GM21367 (cell line): ENCODE measurements at regions not wholly inside any gene's neighbourhood (a gene's known extent, or its start where the extent isn't known, plus 50 kb on each side); places are given as distances from the start of the nearest gene placed in this dataset.
"Not testable (repeated sequence)": the region's sequence is repeated elsewhere in the genome, so short reads cannot be mapped to it uniquely, and the experiment has no call there.

Experiments used
- ATAC-seq: cut with Tn5 transposase; IDR thresholded peaks from one replicate; pipeline ENCODE4 v1.9.1; 2021; ENCODE audit not compliant: unreplicated experiment

DNA sequence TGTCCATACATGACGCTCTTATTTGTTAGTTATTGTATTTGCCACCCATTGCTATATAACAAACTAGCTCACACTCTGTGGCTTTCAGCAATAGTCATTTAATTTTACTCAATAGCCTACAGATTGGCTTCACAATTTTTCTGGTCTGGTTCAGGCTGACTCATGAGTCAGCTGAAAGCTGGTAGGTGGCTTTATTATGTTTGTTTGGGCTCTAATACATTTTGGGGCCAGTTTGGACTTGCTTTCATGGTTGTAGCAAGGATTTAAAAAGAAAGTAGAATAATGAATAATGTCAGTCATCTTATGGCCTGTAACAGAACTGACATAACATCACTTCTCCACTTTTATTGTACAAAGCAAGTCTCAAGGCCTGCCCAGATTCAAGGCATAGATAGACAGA, 338.7 kb downstream of the LRRIQ3 start:
- no peak for ATAC-seq

DNA sequence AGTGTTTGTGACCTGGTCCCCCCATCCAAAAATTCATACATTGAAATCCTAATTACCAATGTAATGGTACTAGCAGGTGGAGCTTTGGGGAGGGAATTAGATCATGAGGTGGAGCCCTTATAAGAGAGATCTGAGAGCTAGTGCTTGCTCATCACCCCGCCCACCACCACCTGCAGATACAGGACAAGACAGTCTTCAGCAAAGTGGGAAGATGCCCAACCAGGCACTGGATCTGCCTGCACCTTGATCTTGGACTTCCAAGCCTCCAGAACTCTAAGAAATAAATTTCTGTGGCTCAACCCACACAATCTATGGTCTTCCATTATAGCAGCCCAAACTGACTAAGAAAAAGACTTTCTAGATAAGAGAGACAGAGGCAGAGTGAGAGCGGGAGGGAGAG, 343.4 kb downstream of the LRRIQ3 start:
- no peak for ATAC-seq

DNA sequence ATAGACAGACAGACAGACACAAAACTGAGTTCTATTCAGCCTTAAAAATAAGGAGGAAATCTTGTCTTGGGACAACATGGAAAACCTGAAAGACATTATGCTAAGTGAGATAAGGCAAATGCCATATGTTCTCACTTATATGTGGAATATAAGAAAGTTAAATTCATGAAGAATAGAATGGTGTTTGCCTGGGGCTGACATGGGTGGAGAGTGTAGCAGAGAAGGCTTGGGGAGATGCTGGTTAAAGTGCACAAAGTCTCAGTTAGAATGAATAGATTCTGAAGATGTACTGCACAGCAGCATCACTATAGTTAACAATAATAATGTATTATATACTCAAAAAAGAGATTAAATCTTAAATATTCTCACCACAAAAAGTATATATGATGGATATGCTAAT, 355.5 kb downstream of the LRRIQ3 start:
- ATAC-seq = no peak

DNA sequence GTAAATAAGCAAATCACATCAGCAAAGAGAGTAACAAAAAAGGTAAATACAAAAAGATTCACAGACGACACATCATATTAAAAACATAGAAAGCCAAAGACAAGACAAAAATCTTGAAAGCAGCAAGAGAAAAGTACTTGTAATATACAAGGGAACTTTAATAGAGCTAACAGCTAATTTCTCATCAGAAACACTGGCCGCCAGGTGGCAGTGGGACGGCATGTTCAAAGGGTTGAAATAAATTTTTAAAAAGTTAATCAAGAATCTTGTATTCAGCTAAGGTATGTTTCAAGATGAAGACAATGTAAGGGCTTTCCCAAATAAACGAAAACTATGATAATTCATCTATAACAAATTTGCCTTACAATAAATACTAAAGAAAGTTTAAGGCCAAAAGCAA, 358.1 kb downstream of the LRRIQ3 start:
- no peak for ATAC-seq

DNA sequence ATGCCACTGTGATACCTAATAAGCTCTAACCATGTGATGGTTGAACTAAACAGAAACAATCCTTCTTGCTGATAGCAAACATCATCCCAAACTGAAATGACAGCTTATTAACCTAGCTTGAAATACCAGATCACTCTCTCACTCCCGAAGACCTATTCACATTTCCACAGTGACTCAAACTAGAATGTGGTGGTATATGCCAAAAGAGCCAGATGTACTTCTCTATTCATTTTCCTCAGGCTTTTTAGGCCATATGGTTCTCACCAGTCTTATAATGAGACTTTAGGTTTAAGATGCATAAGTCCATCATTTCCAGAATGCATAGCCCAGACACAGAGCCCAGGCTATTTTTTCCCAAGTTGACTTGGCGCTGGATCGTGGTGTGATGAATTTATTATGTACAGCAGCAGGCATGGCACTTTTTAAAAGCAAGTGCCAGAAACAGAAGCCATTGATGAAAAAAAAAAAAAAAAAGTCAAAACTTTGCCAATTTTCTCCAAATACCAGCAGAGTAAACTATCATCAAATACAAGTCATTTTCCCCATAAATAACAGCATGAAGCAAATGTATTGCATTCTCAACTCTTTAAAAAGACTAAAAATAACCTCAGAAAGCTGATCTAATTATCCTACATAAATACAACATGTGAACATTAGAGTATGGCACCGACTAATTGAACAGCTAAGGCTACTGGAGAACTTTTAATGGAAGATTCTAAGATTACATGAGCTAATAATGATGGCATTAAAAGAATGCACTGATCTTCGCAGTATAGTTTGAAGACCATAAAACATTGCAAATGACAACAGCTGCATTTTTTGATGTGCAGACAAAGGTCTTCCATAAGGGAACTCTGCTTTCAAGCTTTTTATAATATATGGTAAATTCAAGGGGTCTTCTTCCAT, 365.4 kb downstream of the LRRIQ3 start:
- no peak for ATAC-seq

DNA sequence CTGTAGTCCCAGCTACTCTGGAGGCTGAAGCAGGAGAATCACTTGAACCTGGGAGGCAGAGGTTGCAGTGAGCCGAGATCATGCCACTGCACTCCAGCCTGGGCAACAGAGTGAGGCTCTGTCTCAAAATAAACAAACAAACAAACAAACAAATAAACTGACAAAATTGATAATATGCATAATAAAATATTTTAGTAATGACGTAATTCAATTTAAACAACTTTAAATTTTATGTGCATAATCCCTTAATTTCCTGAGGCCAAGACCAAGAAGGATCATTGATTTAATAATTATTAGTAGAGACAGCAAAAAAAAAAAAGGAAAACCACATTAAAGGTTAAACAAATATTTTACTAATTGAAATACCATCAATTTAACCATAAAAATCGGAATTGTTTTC, 370.7 kb downstream of the LRRIQ3 start:
- ATAC-seq = not testable (repeated sequence)

DNA sequence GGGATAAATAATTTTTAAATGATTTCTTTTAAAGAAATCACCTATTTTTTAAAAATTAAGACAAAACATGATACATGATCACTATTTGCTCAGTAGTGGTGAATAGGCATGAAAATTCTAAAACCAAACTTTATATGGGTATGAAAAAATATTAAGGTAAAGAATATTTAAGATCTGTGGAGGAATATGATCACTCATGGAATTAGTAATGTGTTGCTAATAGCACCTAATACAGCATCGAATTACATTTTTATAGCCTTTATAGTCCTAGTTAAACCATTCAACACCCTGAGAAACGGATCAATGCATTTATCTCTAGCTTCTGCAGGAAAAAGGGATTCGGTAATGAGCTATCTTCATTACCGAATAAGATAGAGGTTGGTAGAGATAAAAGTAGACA, 373.9 kb downstream of the LRRIQ3 start:
- no peak for ATAC-seq

DNA sequence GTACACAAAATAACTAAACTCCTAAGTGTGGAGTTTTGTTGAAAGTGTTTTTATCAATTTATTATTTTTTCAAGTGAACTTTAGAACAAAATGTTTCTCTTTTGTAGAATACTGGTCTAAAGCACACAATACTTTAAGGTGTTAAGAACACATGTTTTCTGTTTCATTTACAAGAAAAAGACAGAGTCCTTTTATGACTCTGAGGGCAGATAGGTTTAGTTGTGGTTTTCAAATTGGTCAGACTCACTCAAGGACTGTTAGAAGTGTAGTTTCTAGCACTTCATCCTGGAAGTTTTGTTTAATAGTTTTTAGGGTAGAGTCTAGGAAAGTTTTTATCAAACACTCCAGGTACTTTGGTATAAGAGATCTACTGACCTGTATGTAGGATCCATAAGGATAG, 376.5 kb downstream of the LRRIQ3 start:
- peak; percentile 82 for ATAC-seq

DNA sequence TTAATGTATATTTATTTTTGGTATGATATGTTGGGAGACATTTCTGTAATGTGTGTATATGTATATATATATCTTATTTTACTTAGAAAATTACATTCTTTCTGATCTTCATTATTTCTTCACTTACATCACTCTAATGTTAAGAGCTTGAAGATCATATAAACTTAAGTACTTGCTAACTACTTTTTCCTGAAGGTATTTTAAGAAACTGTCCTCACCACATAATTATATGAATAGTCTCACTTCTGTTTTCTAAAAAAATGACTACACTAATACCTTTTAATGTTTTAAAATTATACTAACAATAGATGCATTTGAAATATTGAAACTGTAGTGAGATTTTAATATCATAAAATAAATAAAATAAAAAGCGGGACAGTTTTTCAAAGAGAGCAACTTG, 377.1 kb downstream of the LRRIQ3 start:
- no peak for ATAC-seq

DNA sequence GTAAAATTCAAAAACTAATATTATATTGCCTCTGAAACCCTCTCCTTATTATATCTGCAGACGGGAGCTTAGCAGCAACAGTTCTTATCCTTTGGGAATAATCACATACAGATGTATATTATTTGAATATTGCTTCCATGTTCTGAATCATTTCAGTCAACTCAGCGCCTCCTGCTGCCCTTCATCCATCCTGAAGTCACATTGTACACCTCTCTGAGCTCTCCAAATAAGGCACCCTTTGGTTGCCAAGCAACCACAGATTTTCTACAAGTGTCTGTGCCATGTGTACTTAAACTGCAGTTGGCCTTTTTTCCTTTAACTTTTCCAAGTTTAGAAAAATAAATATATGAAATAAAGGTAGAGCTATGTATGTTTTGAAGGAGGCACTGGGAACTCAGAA, 384.3 kb downstream of the LRRIQ3 start:
- ATAC-seq = no peak

DNA sequence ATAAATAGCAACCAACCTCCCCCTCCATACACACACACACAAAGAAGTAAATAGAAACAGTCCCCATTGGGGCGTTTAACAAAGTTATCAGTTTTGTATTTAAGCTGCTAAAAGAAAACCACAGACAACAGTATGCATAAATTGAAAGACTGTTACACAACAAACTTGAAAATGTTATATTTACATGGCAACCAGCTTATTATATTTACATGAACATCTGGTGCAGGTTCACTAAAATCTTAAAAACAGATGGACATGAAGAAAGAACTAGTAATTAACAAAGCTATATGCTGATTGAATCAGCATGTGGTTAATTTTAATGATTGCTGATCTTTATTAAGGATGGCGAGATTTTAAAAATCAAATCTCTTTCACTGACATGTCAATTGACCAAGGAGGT, 384.7 kb downstream of the LRRIQ3 start:
- ATAC-seq = no peak

DNA sequence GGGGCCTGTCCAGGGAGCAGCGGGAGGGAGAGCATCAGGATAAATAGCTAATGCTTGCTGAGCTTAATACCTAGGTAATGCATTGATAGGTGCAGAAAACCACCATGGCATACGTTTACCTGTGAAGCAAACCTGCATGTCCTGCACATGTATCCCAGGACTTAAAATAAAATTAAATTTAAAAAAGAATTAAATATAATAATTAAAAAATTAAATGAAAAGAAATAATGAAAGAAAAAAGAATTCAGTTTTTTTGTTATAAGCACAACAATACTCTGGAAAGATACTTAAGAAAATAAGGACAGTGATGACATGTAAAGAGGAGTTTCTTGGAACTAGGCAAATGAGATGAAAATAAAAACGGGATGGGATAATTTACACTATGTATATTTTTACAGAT, 386.2 kb downstream of the LRRIQ3 start:
- no peak for ATAC-seq

DNA sequence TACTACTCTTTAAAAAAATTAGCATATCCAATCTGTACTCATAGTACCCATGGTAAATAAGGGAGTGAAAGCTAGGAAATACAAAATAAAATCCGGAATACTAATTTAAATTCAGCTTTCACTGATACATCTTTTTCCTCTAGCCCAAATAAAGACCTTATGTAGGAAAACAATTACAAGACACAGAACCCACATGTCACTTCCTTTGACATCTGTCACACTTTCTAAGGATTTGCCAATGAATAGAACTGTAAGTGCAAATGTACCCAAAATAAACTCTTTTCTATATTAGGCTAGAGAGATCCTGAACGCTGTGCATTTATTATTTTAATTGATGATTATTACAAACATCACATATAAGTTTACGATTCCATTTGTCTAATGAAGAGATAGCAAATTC, 393.0 kb downstream of the LRRIQ3 start:
- no peak for ATAC-seq

DNA sequence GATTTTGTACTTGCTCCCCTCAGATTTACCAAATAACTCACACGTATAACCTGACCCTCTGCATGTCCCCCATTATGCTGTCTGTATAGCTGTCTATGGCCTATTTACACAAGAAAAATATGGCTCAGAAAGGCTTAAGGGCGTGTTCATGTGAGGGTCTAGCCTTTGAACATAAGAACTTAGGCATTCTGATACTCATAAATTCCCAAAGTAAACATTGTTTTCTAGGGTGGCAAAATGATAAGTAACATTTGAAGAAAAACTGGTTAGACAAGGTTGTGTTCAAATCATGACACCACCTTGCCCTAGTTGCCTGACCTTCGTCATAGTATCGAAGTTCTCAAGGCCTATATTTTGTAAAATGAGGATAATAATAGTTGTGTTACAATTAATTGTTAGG, 394.6 kb downstream of the LRRIQ3 start:
- ATAC-seq = no peak

DNA sequence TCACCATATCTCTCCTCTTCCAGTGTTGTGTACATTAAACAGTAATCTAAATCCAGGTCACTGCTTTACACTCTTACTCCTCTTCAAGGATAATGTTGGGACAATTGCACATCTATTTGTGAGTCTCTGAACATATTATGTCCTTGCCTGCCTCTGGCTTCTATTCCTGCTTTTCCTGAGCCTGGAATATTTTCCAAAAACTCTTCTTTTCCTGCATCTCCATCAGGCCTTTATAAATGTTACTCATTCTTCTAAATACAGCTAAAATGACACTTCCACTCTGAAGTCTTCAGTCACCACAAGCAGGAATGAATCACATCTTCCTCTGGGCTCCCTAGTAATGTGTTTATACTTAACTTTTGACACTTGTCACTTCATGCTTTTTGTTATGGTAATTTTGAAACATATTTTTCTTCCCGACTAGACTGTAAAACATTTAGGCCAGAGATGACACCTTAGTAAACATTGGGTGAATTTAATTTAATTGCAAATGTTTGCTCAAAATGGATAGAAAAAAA, 396.0 kb downstream of the LRRIQ3 start:
- no peak for ATAC-seq

DNA sequence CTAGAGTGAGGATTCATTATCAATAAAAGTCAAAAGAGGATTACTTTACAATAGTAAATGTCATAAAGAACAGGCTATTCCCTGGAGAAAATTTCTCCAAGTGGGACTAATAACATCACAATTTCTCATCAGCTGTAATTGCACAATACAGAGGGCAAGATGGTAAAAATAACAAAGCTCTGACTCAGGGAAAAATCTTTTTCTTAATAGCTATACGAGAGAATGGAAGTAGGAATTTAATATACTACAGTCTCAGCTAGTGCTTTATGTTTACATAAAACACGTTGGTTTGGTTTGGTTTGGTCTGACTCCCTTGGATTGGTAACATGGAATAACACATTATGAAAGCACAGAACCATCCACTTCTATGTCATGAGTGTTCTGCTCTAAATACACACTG, 397.6 kb downstream of the LRRIQ3 start:
- ATAC-seq = no peak

DNA sequence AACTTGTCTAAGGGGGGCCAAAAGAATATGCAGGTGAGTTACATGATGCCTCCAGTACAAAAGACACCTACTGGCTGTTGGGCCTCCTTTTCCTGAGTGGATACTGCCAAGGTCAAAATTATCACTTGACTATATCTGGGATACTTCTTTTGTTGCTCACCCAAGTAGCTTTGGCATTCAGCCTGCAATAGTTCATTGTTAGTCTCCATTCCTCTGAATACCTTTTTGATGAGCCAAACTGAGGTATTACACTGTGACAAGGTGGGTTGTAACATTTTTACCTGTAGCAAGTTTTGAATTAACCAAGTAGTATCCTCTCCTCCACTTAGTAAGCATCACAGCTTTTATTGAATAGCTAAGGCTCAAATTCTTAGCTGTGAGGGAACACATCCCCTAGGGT, 408.0 kb downstream of the LRRIQ3 start:
- ATAC-seq = no peak

DNA sequence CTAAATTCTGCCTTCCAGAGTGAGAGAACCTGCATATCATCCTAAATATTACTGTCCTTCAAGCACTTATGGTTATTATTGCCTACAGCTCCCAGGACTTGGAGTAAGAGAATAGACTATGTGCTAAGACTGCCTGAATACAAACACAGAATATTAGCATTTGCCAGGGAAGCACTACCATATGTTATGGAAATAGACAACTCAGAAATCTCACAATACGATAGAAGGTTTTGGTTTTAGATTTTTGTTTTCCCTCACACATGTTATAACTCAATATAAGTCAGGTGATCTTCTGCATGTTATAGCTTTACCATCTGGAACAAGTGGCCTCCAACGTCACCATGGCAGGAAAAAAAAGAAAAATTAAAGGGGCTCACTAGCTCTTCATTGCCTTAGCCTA, 413.9 kb downstream of the LRRIQ3 start:
- no peak for ATAC-seq

DNA sequence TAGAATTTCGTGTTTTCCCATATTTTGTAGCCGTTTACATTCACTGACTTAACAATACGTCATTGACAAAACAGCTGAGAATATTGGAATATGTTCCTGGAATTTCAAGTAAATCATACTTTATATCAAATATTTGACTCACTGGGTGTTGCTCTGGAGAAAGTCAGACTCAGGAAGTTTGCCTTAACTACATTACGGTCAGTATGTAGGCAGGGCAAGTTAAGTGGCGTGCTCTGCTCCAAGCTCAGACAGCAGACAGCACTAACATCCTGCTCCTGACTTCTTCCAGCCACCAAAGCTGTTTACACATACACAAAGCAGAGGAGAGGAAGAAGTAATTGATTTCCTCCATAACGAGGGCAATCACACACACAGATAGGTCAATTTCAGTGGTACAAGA, 414.6 kb downstream of the LRRIQ3 start:
- no peak for ATAC-seq

DNA sequence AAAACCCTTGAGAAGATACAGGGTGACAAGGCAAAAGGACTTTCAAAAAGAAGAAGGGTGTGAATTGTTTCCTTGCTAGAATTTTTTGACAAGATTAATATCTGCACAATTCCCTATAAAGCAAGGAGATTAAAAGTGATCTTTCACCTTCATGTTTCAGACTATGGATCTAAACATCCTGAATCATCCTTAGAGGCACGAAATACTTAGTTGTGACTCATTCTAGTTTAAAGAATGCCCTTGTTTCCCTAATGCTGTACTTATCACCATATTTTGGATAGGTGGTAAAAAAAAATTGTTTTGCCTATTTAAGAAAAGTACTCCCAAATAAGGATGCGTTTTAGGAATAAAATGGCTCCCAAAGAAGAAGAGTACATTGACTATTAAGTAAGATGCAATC, 415.1 kb downstream of the LRRIQ3 start:
- no peak for ATAC-seq

DNA sequence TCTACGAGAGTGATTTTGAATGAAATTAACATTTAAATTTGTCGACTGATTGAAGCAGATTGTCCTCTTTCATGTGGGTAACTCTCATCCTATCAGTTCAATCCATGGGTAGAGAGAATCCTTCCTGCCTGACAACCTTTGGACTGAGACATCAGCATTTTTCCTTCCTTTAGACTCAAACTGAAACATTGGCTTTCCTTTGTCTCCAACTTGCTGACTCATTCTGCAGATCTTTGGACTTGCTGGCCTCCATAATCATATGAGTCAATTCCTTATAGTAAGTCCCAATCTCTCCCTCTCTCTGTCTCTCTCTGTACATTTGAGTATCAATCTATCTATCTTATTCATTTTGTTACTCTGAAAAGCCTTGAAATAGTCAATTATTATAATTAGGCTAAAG, 416.7 kb downstream of the LRRIQ3 start:
- no peak for ATAC-seq

DNA sequence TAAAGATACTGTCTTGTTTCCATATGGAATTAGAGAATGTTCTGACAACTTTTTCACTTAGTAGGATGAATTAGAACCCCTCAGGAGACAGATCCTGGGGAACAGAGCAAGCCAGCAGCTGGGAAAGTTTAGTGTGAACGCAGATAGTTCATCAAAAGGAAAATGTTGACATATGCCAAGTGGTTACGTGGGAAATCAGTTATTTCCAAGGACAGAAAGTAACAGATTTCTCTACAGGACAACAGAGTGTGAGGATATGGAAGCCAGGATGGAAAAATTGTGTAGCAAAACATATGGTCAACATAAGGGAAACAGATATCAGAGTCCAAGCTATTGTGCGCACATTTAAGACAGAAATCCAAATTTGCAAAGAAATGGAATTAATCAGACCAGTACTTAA, 419.5 kb downstream of the LRRIQ3 start:
- ATAC-seq = no peak

DNA sequence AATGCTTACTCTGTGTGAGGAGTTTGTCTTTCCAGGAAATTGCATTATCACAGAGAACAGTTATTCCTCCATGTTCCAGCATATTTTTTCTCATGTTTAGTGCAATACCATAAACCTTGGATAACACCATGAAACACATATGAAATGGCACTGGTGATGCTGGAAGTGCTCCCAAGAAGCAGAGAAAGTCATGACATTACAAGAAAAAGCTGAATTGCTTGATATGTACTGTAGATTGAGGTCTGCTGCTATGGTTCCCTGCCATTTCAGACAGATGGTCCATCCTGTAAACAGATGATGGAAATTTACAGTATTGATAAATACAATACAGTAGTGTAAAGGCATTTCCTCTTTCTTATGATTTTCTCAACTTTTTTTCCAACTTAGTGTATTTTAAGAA, 422.1 kb downstream of the LRRIQ3 start:
- ATAC-seq = no peak
